GM12878 (cell line): ENCODE measurements at regions not wholly inside any gene's neighbourhood (a gene's known extent, or its start where the extent isn't known, plus 50 kb on each side); places are given as distances from the start of the nearest gene placed in this dataset.

Experiments used
- ATAC-seq: fragments of 200-7000 bp; cut with Tn5 transposase; 3 replicates; pipeline ENCODE4 v1.9.1; 2020; ENCODE audit warnings: mild to moderate bottlenecking, moderate library complexity
- BruUV-seq: library from RNA; stranded (reverse); fragments of 400-500 nt; replicated peaks from 2 replicates; lab custom pipeline; 2021; lab: Mats Ljungman, UMichigan
- CTCF ChIA-PET: fragments of 300-600 bp; sonication (Branson Sonifier 250); formaldehyde crosslinking; extraction: SDS; loops from one replicate; lab custom pipeline; 2021; ENCODE audit warnings: inconsistent platforms; lab: Yijun Ruan, JAX
- POLR2A ChIA-PET: fragments of 350-600 bp; formaldehyde crosslinking; extraction: SDS; loops from one replicate; lab custom pipeline; 2021; ENCODE audit warnings: inconsistent platforms; lab: Charles Lee
- RAD21 ChIA-PET: fragments of 300-600 bp; sonication (Branson Sonifier 250); formaldehyde crosslinking; loops from one replicate; lab custom pipeline; 2023; ENCODE audit warnings: antibody characterized with exemption; ENCODE audit not compliant: unreplicated experiment; lab: Charles Lee
- SMC1A ChIA-PET: fragments of 300-600 bp; sonication (Branson Sonifier 250); formaldehyde crosslinking; loops from one replicate; lab custom pipeline; 2023; ENCODE audit not compliant: unreplicated experiment, uncharacterized antibody; lab: Charles Lee
- DNase-seq: peaks from one replicate; pipeline ENCODE4 v3.0.0-alpha.2; 2011; ENCODE audit warnings: low read depth, low spot score
- FAIRE-seq: peaks from 3 replicates; lab custom pipeline; 2011; peaks lifted over from hg19 to GRCh38; lab: Jason Lieb, UNC
- H2AFZ ChIP-seq: 2 replicates; pipeline ENCODE4 v1.6.0; 2011; ENCODE audit warnings: low read depth, low read length, control low read depth; ENCODE audit not compliant: control insufficient read depth
- H3K27ac ChIP-seq: 2 replicates; pipeline ENCODE4 v1.5.1; 2011; ENCODE audit warnings: control low read depth; ENCODE audit not compliant: control insufficient read depth, insufficient read depth
- H3K27me3 ChIP-seq, 2 experiments: replicated peaks in 1 of 2; 2 replicates each; pipeline versions ENCODE4 v1.6.0 to v1.6.1; 2011; ENCODE audit warnings: low read length in 1 of 2; ENCODE audit not compliant: control insufficient read depth in 2 of 2, insufficient read depth in 2 of 2
- H3K36me3 ChIP-seq, 2 experiments: 2 replicates each; pipeline ENCODE4 v1.5.1; 2011; ENCODE audit warnings: low read length in 1 of 2; ENCODE audit not compliant: control insufficient read depth in 2 of 2, insufficient read depth in 2 of 2
- H3K4me1 ChIP-seq: 2 replicates; pipeline ENCODE4 v1.6.1; 2011; ENCODE audit warnings: mild to moderate bottlenecking, low read length, moderate library complexity, mixed read lengths; ENCODE audit not compliant: control insufficient read depth, insufficient read depth
- H3K4me2 ChIP-seq: 2 replicates; pipeline ENCODE4 v1.6.0; 2011; ENCODE audit warnings: control low read depth; ENCODE audit not compliant: control insufficient read depth, insufficient read depth
- H3K4me3 ChIP-seq: fragments of 200-600 bp; sonication (generic); 2 replicates; pipeline ENCODE4 v1.5.1; 2016
- H3K79me2 ChIP-seq: 2 replicates; pipeline ENCODE4 v1.6.0; 2011; ENCODE audit warnings: low read length; ENCODE audit not compliant: control insufficient read depth, insufficient read depth
- H3K9ac ChIP-seq: 2 replicates; pipeline ENCODE4 v1.8.0; 2011; ENCODE audit warnings: low read length, control low read depth, mixed read lengths; ENCODE audit not compliant: control insufficient read depth, insufficient read depth
- H3K9me3 ChIP-seq: replicated peaks from 3 replicates; pipeline ENCODE4 v1.5.1; 2011; ENCODE audit warnings: mild to moderate bottlenecking, low read length; ENCODE audit not compliant: control insufficient read depth, insufficient read depth
- H4K20me1 ChIP-seq: 2 replicates; pipeline ENCODE4 v1.6.0; 2011; ENCODE audit not compliant: control insufficient read depth, insufficient read depth
- FOS ChIP-seq: IDR thresholded peaks from 3 replicates; pipeline ENCODE4 v1.6.1; 2011; ENCODE audit warnings: borderline replicate concordance; ENCODE audit not compliant: insufficient read length; ENCODE audit errors: extremely low read depth
- HDAC2 ChIP-seq: fragments of 200-600 bp; sonication (generic); IDR thresholded peaks from 2 replicates; pipeline ENCODE4 v1.6.1; 2017
- JUNB ChIP-seq: IDR thresholded peaks from 2 replicates; pipeline ENCODE4 v1.6.1; 2016; ENCODE audit warnings: antibody characterized with exemption, mild to moderate bottlenecking
- NFIC ChIP-seq: IDR thresholded peaks from 2 replicates; pipeline ENCODE4 v1.6.1; 2012; ENCODE audit warnings: low read depth, mild to moderate bottlenecking, inconsistent platforms, low read length, moderate library complexity
- NR2C1 ChIP-seq: fragments of 450-650 bp; IDR thresholded peaks from 2 replicates; pipeline ENCODE4 v1.6.1; 2017; ENCODE audit warnings: antibody characterized with exemption, mild to moderate bottlenecking, moderate library complexity
- RAD51 ChIP-seq: fragments of 450-650 bp; IDR thresholded peaks from 2 replicates; pipeline ENCODE4 v1.6.1; 2016; ENCODE audit warnings: moderate library complexity, mild to moderate bottlenecking, inconsistent platforms
- SPI1 ChIP-seq: IDR thresholded peaks from 2 replicates; pipeline ENCODE4 v1.6.1; 2011; ENCODE audit warnings: low read depth, mild to moderate bottlenecking, low read length, moderate library complexity, borderline replicate concordance; ENCODE audit not compliant: insufficient read depth
- STAT1 ChIP-seq: fragments of 450-650 bp; conservative IDR thresholded peaks from 2 replicates; pipeline ENCODE4 v1.6.1; 2014; ENCODE audit warnings: antibody characterized with exemption, mild to moderate bottlenecking
- TARDBP ChIP-seq: IDR thresholded peaks from 2 replicates; pipeline ENCODE4 v1.6.1; 2016; ENCODE audit warnings: borderline replicate concordance
- TCF3 ChIP-seq: IDR thresholded peaks from 2 replicates; pipeline ENCODE4 v1.6.1; 2012; ENCODE audit warnings: low read depth, mild to moderate bottlenecking, low read length, borderline replicate concordance; ENCODE audit not compliant: insufficient read depth
- TCF7 ChIP-seq: IDR thresholded peaks from 2 replicates; pipeline ENCODE4 v1.6.1; 2014; ENCODE audit warnings: antibody characterized with exemption, borderline replicate concordance
- YY1 ChIP-seq: IDR thresholded peaks from 2 replicates; pipeline ENCODE4 v1.6.1; 2011; ENCODE audit warnings: low read depth, mild to moderate bottlenecking, low read length
- ZNF207 ChIP-seq: fragments of 450-650 bp; IDR thresholded peaks from 2 replicates; pipeline ENCODE4 v1.6.1; 2014; ENCODE audit warnings: antibody characterized with exemption, mild to moderate bottlenecking, borderline replicate concordance
- ZSCAN29 ChIP-seq: fragments of 450-650 bp; IDR thresholded peaks from 2 replicates; pipeline ENCODE4 v1.6.1; 2017; ENCODE audit warnings: mild to moderate bottlenecking, moderate library complexity
- WGBS: methylation state at CpG from one replicate; pipeline ENCODE4 v1.1.6; 2016; ENCODE audit warnings: low lambda C conversion rate; ENCODE audit not compliant: insufficient replicate concordance, insufficient coverage; ENCODE audit errors: missing lambda C conversion rate; 5-methylcytosine and 5-hydroxymethylcytosine counted together
- in situ Hi-C: fragments of 300-500 bp; cut with MboI; formaldehyde crosslinking; loops from 9 replicates; pipeline ENCODE4 v1.14.3; 2018; ENCODE audit warnings: mixed read lengths
- intact Hi-C: fragments of 100-400 bp; cut with micrococcal nuclease; formaldehyde crosslinking; loops from one replicate; pipeline ENCODE4 v1.14.2; 2022; ENCODE audit not compliant: unreplicated experiment
- TF ChIP-seq, protein P1 (sequence below): fragments of 450-650 bp; IDR thresholded peaks from 2 replicates; pipeline ENCODE4 v1.6.1; 2017; ENCODE audit warnings: antibody characterized with exemption, mild to moderate bottlenecking, moderate library complexity
- TF ChIP-seq, protein P2 (sequence below): fragments of 450-650 bp; formaldehyde crosslinking; IDR thresholded peaks from 2 replicates; pipeline ENCODE4 v1.4.0; 2022; ENCODE audit warnings: mild to moderate bottlenecking, moderate library complexity

DNA sequence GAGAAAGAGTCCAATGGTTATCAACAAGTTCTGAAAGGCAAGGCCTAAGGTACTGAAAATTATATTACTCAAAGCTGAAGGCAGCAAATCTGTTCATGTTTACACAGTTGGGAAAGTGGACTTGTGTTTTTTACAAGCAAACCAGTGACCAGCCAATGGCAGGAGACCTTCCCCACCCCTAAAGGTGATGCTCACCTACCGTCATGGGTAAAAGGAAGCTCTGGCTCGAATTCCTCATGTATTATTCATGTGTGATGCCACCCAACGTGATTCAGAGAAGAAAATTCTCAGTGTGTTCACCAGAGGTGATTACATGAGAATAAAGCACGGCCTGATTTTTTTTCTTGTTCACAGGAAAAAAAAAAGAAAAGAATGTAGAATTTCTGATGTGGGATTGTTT, 1161.2 kb upstream of the SEL1L start (continued):
- TF ChIP-seq SPI1: no peak
- no peak for TF ChIP-seq RAD51
- TF ChIP-seq, all 136 proteins: peak for 0

DNA sequence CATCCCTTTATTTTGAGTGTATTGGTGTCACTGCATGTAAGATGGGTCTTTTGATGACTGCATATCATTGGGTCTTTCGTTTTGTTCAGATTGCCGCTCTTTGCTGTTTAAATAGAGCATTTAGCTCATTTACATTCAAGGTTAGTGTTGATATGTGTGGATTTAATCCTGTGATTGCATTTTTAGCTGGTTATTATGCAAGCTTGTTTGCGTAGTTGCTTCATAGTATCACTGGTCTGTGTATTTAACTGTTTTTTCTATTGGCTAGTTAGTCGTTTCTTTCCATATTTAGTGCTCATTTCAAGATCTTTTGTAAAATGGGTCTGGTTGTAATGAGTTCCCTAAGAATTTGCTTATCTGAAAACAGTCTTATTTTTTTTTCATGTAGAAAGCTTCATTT, 1170.6 kb upstream of the SEL1L start:
- Histone ChIP-seq H3K27me3 (no peaks in the 10 kb centered on the region), H2AFZ (no peak overlapping the region), H3K4me3 (no peak overlapping the region), H4K20me1 (no peaks in the 10 kb centered on the region), H3K27ac (no peak overlapping the region), H3K4me1 (no peaks in the 10 kb centered on the region), H3K36me3 (no peaks in the 10 kb centered on the region), H3K9ac (no peak overlapping the region), H3K9me3 (no peaks in the 10 kb centered on the region), H3K79me2 (no peaks in the 10 kb centered on the region), H3K4me2 (no peak overlapping the region)
- intact Hi-C loops: no loop called here
- ChIA-PET RAD21 (no interaction called here), POLR2A (no interaction called here), SMC1A (no interaction called here), CTCF (no interaction called here)
- in situ Hi-C loops: no loop called here
- WGBS: 12% methylated on average over 4 of the region's 4 CpGs
- ATAC-seq: no peak
- no TSS peak for BruUV-seq
- DNase-seq: no peak
- FAIRE-seq: no peak
- no peak for TF ChIP-seq TCF7
- TF ChIP-seq ZNF207: no peak
- TF ChIP-seq, protein P1, sequence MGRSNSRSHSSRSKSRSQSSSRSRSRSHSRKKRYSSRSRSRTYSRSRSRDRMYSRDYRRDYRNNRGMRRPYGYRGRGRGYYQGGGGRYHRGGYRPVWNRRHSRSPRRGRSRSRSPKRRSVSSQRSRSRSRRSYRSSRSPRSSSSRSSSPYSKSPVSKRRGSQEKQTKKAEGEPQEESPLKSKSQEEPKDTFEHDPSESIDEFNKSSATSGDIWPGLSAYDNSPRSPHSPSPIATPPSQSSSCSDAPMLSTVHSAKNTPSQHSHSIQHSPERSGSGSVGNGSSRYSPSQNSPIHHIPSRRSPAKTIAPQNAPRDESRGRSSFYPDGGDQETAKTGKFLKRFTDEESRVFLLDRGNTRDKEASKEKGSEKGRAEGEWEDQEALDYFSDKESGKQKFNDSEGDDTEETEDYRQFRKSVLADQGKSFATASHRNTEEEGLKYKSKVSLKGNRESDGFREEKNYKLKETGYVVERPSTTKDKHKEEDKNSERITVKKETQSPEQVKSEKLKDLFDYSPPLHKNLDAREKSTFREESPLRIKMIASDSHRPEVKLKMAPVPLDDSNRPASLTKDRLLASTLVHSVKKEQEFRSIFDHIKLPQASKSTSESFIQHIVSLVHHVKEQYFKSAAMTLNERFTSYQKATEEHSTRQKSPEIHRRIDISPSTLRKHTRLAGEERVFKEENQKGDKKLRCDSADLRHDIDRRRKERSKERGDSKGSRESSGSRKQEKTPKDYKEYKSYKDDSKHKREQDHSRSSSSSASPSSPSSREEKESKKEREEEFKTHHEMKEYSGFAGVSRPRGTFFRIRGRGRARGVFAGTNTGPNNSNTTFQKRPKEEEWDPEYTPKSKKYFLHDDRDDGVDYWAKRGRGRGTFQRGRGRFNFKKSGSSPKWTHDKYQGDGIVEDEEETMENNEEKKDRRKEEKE: no peak
- TF ChIP-seq JUNB: no peak
- TF ChIP-seq HDAC2: no peak
- no peak for TF ChIP-seq FOS
- TF ChIP-seq YY1: no peak
- TF ChIP-seq ZSCAN29: no peak
- no peak for TF ChIP-seq NR2C1
- TF ChIP-seq STAT1: no peak
- TF ChIP-seq SPI1: no peak
- TF ChIP-seq, protein P2, sequence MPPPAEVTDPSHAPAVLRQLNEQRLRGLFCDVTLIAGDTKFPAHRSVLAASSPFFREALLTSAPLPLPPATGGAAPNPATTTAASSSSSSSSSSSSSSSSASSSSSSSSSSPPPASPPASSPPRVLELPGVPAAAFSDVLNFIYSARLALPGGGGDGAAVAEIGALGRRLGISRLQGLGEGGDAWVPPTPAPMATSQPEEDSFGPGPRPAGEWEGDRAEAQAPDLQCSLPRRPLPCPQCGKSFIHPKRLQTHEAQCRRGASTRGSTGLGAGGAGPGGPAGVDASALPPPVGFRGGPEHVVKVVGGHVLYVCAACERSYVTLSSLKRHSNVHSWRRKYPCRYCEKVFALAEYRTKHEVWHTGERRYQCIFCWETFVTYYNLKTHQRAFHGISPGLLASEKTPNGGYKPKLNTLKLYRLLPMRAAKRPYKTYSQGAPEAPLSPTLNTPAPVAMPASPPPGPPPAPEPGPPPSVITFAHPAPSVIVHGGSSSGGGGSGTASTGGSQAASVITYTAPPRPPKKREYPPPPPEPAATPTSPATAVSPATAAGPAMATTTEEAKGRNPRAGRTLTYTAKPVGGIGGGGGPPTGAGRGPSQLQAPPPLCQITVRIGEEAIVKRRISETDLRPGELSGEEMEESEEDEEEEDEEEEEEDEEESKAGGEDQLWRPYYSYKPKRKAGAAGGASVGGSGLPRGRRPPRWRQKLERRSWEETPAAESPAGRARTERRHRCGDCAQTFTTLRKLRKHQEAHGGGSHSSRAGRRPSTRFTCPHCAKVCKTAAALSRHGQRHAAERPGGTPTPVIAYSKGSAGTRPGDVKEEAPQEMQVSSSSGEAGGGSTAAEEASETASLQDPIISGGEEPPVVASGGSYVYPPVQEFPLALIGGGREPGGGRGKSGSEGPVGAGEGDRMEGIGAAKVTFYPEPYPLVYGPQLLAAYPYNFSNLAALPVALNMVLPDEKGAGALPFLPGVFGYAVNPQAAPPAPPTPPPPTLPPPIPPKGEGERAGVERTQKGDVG (CRISPR knock-in tag): no peak
- TF ChIP-seq NFIC: no peak
- no peak for TF ChIP-seq TCF3
- no peak for TF ChIP-seq TARDBP
